ENCODE measurements at regions not wholly inside any gene's neighbourhood (a gene's known extent, or its start where the extent isn't known, plus 50 kb on each side); places are given as distances from the start of the nearest gene placed in this dataset.

DNA sequence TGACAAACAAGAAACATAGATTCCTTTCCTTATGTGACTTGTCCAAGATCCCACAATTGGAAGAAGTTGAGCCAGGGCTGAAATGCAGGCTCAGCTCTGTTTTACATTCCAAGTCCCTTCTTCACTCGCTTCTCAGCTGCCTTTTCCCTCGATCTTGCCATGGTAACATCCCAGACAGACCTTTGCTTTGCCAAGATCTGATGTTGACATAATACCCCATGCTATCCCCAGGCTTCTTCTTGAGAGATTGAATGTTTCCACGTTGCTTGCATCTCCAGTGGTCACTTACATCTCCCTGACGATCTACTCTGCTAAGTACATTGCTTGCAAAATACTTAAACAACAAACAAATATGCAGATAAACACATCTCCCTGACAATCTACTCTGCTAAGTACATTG is 63.5 kb downstream of the TBXT start:
- no TSS peak for BruUV-seq (replicated peaks)
- Histone ChIP-seq H3K36me3 (ENCODE audit: low read depth, low read length) (no peaks in the 10 kb centered on the region; the same call in 1 of the 2 replicates), H3K4me2 (ENCODE audit: low read length) (no peak overlapping the region), H3K9ac (ENCODE audit: low read length) (no peak overlapping the region), H3K9me2 (replicated peaks; ENCODE audit: low read length) (no peaks in the 10 kb centered on the region), H4K20me1 (ENCODE audit: low read length) (no peaks in the 10 kb centered on the region), H3K4me3 (ENCODE audit: low read length) (no peak overlapping the region), H3K79me2 (ENCODE audit: low read length) (no peaks in the 10 kb centered on the region), H3K4me1 (ENCODE audit: insufficient read depth, low read length) (no peaks in the 10 kb centered on the region), H2AFZ (ENCODE audit: low read length) (no peak overlapping the region), H3K27me3 (ENCODE audit: low read length) (no peaks in the 10 kb centered on the region), H3F3A (ENCODE audit: low read length, unreplicated experiment) (no peaks in the 10 kb centered on the region), H3K27ac (ENCODE audit: low read length) (no peak overlapping the region), H3K9me3 (ENCODE audit: low read length) (no peaks in the 10 kb centered on the region)
- intact Hi-C loops (cut with micrococcal nuclease) = no loop called here
- POLR2A ChIA-PET (ENCODE audit: unreplicated experiment) = no interaction called here
- TF ChIP-seq, protein P1, sequence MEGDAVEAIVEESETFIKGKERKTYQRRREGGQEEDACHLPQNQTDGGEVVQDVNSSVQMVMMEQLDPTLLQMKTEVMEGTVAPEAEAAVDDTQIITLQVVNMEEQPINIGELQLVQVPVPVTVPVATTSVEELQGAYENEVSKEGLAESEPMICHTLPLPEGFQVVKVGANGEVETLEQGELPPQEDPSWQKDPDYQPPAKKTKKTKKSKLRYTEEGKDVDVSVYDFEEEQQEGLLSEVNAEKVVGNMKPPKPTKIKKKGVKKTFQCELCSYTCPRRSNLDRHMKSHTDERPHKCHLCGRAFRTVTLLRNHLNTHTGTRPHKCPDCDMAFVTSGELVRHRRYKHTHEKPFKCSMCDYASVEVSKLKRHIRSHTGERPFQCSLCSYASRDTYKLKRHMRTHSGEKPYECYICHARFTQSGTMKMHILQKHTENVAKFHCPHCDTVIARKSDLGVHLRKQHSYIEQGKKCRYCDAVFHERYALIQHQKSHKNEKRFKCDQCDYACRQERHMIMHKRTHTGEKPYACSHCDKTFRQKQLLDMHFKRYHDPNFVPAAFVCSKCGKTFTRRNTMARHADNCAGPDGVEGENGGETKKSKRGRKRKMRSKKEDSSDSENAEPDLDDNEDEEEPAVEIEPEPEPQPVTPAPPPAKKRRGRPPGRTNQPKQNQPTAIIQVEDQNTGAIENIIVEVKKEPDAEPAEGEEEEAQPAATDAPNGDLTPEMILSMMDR (conservative IDR thresholded peaks at IDR 0.05; ENCODE audit: low read depth, low read length) = no peak
- TF ChIP-seq EZH2 (IDR thresholded peaks at IDR 0.05; ENCODE audit: low read length, unreplicated experiment) (no peak), EZH2phosphoT487 (IDR thresholded peaks at IDR 0.05; ENCODE audit: borderline replicate concordance, low read length) (no peak)
- ATAC-seq = no peak
- no peak for DNase-seq
- CTCF ChIA-PET = no interaction called here

DNA sequence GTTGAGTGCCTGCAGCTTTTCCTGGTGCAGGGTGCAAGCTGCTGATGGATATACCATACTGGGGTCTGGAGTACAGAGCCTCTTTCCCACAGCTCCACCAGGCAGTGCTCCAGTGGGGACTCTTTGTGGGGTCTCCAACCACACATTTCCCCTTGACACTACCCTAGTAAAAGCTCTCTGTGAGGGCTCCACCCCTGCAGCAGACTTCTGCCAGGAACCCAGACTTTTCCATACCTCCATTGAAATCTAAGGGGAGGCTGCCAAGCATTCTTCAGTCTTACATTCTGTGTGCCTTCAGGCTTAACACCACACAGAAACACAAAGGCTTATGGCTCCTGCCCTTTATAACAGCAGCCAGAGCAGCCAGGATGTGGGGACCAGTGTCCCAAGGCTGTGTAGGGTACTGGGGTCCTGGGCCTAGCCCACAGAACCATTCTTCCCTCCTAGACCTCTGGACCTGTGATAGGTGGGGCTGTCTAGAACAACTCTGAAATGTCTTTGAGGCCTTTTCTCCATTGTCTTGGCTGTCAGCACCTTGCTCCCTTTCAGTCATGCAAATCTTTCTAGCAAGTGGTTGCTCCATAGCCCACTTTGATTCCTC is 65.7 kb downstream of the TBXT start:
- no peak for DNase-seq
- CTCF ChIA-PET = no interaction called here
- H4K20me1 ChIP-seq (ENCODE audit: low read length) = no peaks in the 10 kb centered on the region
- no peaks in the 10 kb centered on the region for H3K27me3 ChIP-seq (ENCODE audit: low read length)
- H3K4me1 ChIP-seq (ENCODE audit: insufficient read depth, low read length) = no peaks in the 10 kb centered on the region
- intact Hi-C loops (cut with micrococcal nuclease) = no loop called here
- no peaks in the 10 kb centered on the region; the same call in 1 of the 2 replicates for H3K36me3 ChIP-seq (ENCODE audit: low read depth, low read length)
- TF ChIP-seq EZH2 (IDR thresholded peaks at IDR 0.05; ENCODE audit: low read length, unreplicated experiment) (no peak), EZH2phosphoT487 (IDR thresholded peaks at IDR 0.05; ENCODE audit: borderline replicate concordance, low read length) (no peak)
- TF ChIP-seq, protein P1 (conservative IDR thresholded peaks at IDR 0.05; ENCODE audit: low read depth, low read length) = no peak
- no peak overlapping the region for H3K4me2 ChIP-seq (ENCODE audit: low read length)
- H3K9me3 ChIP-seq (ENCODE audit: low read length) = no peaks in the 10 kb centered on the region
- no peak overlapping the region for H3K4me3 ChIP-seq (ENCODE audit: low read length)
- H3K27ac ChIP-seq (ENCODE audit: low read length) = no peak overlapping the region
- H3K9ac ChIP-seq (ENCODE audit: low read length) = no peak overlapping the region
- ATAC-seq = no peak
- H3F3A ChIP-seq (ENCODE audit: low read length, unreplicated experiment) = no peaks in the 10 kb centered on the region
- H3K9me2 ChIP-seq (replicated peaks; ENCODE audit: low read length) = no peaks in the 10 kb centered on the region
- POLR2A ChIA-PET (ENCODE audit: unreplicated experiment) = no interaction called here
- no TSS peak for BruUV-seq (replicated peaks)
- no peak overlapping the region for H2AFZ ChIP-seq (ENCODE audit: low read length)
- H3K79me2 ChIP-seq (ENCODE audit: low read length) = no peaks in the 10 kb centered on the region

DNA sequence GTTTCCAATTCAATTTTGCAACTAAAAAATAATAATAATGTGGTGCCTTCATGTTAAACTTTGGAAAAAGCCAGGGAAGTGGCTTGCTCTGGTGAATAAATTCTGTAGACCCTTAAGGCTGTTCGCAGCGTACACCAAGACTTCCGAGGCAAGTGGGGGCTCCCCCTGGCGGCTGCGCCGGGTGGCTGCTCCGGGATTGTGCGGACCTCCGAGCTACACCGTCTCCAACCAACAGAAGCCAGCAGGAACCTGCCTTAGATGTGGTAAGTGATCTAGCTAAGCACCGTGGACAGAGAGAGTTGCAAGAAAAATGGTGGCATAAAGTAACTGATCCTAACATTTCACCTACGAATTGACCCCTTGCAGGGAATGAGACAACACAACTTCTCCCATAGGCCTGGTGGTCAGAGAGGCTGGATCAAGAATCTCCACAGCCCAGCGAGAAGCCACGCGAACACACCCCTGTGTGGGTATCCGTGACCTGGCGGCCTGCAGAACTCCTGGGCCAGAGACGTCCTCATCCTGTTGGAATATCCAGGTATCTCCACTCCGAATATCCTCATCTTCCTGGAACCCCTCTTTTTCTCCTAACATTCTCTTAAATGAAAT is 69.6 kb downstream of the TBXT start:
- Histone ChIP-seq H3K4me2 (ENCODE audit: low read length) (no peak overlapping the region), H3K36me3 (ENCODE audit: low read depth, low read length) (no peaks in the 10 kb centered on the region), H3K9ac (ENCODE audit: low read length) (no peak overlapping the region), H3K4me3 (ENCODE audit: low read length) (no peak overlapping the region), H3F3A (ENCODE audit: low read length, unreplicated experiment) (no peaks in the 10 kb centered on the region), H3K27ac (ENCODE audit: low read length) (no peak overlapping the region), H3K4me1 (ENCODE audit: insufficient read depth, low read length) (no peaks in the 10 kb centered on the region), H3K9me2 (replicated peaks; ENCODE audit: low read length) (no peaks in the 10 kb centered on the region), H4K20me1 (ENCODE audit: low read length) (no peaks in the 10 kb centered on the region), H2AFZ (ENCODE audit: low read length) (no peak overlapping the region), H3K9me3 (ENCODE audit: low read length) (no peaks in the 10 kb centered on the region), H3K79me2 (ENCODE audit: low read length) (no peaks in the 10 kb centered on the region), H3K27me3 (ENCODE audit: low read length) (no peaks in the 10 kb centered on the region)
- ATAC-seq (no peak), DNase-seq (peak; percentile 46)
- intact Hi-C loops (cut with micrococcal nuclease) = no loop called here
- POLR2A ChIA-PET (ENCODE audit: unreplicated experiment) = no interaction called here
- CTCF ChIA-PET = no interaction called here
- BruUV-seq (replicated peaks) = no TSS peak
- TF ChIP-seq EZH2phosphoT487 (IDR thresholded peaks at IDR 0.05; ENCODE audit: borderline replicate concordance, low read length) = no peak
- TF ChIP-seq, protein P1 (conservative IDR thresholded peaks at IDR 0.05; ENCODE audit: low read depth, low read length) = peak; percentile 72
- TF ChIP-seq EZH2 (IDR thresholded peaks at IDR 0.05; ENCODE audit: low read length, unreplicated experiment) = no peak
